SU-DHL-6 (cell line): ENCODE measurements at regions not wholly inside any gene's neighbourhood (a gene's known extent, or its start where the extent isn't known, plus 50 kb on each side); places are given as distances from the start of the nearest gene placed in this dataset.

Source experiments
- H2AFZ ChIP-seq: fragments of 200-600 bp; sonication (generic); 2 replicates; pipeline ENCODE4 v1.6.1; 2014; ENCODE audit warnings: low read depth, mild to moderate bottlenecking, moderate library complexity, mixed read lengths, antibody characterized with exemption, low read length; ENCODE audit not compliant: severe bottlenecking
- H3F3A ChIP-seq: fragments of 200-600 bp; shearing (Covaris generic); 2 replicates; pipeline ENCODE4 v1.6.0; 2016; ENCODE audit warnings: antibody characterized with exemption, mild to moderate bottlenecking; ENCODE audit not compliant: insufficient read depth
- H3K27ac ChIP-seq: fragments of 200-600 bp; sonication (generic); 2 replicates; pipeline ENCODE4 v1.5.1; 2016; ENCODE audit warnings: low read depth, mild to moderate bottlenecking, low read length, moderate library complexity, mixed read lengths
- H3K27me3 ChIP-seq: fragments of 200-600 bp; sonication (generic), shearing (Covaris generic); 2 replicates; pipeline ENCODE4 v1.6.0; 2014; ENCODE audit warnings: mild to moderate bottlenecking, low read length
- H3K36me3 ChIP-seq: fragments of 200-600 bp; sonication (generic); 2 replicates; pipeline ENCODE4 v1.6.1; 2014; ENCODE audit warnings: mild to moderate bottlenecking, low read length, mixed read lengths
- H3K4me2 ChIP-seq: fragments of 300-600, 200-600 bp; shearing (Covaris generic), sonication (generic); 2 replicates; pipeline ENCODE4 v1.6.0; 2014; ENCODE audit warnings: low read length, low read depth, mild to moderate bottlenecking; ENCODE audit not compliant: poor library complexity, severe bottlenecking
- H3K4me3 ChIP-seq: fragments of 200-600 bp; sonication (generic); 2 replicates; pipeline ENCODE4 v1.5.1; 2014; ENCODE audit warnings: antibody characterized with exemption, low read length, mild to moderate bottlenecking, mixed read lengths; ENCODE audit not compliant: insufficient read depth, poor library complexity, severe bottlenecking
- H3K79me2 ChIP-seq: fragments of 200-600 bp; sonication (generic); 2 replicates; pipeline ENCODE4 v1.6.1; 2014; ENCODE audit warnings: mild to moderate bottlenecking, low read length, moderate library complexity; ENCODE audit not compliant: insufficient read depth
- H3K9ac ChIP-seq: fragments of 200-600 bp; sonication (generic); 2 replicates; pipeline ENCODE4 v1.7.0; 2014; ENCODE audit warnings: mild to moderate bottlenecking, low read length
- H3K9me2 ChIP-seq: fragments of 200-600 bp; sonication (generic); replicated peaks from 2 replicates; pipeline ENCODE4 v1.6.1; 2014; ENCODE audit warnings: low read length; ENCODE audit not compliant: insufficient read depth
- H3K9me3 ChIP-seq: fragments of 200-600 bp; sonication (generic); 2 replicates; pipeline ENCODE4 v1.6.1; 2014; ENCODE audit warnings: low read length, mixed read lengths; ENCODE audit not compliant: insufficient read depth
- H4K20me1 ChIP-seq: fragments of 200-600 bp; sonication (generic); 2 replicates; pipeline ENCODE4 v1.6.1; 2014; ENCODE audit warnings: low read depth, mild to moderate bottlenecking, antibody characterized with exemption, low read length, moderate library complexity, mixed read lengths
- EZH2phosphoT487 ChIP-seq: fragments of 200-600 bp; sonication (generic), shearing (Covaris generic); conservative IDR thresholded peaks from 2 replicates; pipeline ENCODE4 v1.6.1; 2018; ENCODE audit warnings: mild to moderate bottlenecking, antibody characterized with exemption, low read length, moderate library complexity, mixed read lengths
- TF ChIP-seq, protein P1 (sequence below): fragments of 200-600 bp; sonication (generic); IDR thresholded peaks from one replicate; pipeline ENCODE4 v1.5.1; 2017; ENCODE audit warnings: antibody characterized with exemption, mild to moderate bottlenecking, low read length, moderate library complexity; ENCODE audit not compliant: insufficient read depth, poor library complexity, severe bottlenecking

DNA sequence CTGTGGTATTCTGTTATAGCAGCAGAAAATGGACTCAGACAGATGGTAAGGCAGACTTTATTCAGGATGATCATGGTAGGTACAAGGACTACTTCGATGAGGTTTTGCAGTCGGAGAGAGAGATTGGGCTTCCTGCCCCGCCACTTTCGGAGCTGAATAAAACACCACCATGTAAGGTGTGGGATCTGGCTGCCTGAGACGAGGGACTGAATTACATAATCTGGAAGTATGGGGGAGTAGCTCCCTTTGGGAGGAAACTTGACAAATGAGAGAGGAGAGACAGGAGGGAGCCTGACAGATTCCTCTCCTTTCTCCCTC, 255.5 kb upstream of the GATB start:
- Histone ChIP-seq H3F3A (no peaks in the 10 kb centered on the region), H3K9me3 (peaks cover 6% of the 10 kb centered on the region; the same call in 1 of the 2 replicates), H3K79me2 (no peaks in the 10 kb centered on the region), H3K4me3 (no peak overlapping the region), H2AFZ (no peak overlapping the region), H3K27me3 (no peaks in the 10 kb centered on the region), H4K20me1 (no peaks in the 10 kb centered on the region), H3K27ac (no peak overlapping the region), H3K9ac (no peak overlapping the region), H3K36me3 (no peaks in the 10 kb centered on the region), H3K4me2 (no peak overlapping the region), H3K9me2 (no peaks in the 10 kb centered on the region)
- TF ChIP-seq, protein P1, sequence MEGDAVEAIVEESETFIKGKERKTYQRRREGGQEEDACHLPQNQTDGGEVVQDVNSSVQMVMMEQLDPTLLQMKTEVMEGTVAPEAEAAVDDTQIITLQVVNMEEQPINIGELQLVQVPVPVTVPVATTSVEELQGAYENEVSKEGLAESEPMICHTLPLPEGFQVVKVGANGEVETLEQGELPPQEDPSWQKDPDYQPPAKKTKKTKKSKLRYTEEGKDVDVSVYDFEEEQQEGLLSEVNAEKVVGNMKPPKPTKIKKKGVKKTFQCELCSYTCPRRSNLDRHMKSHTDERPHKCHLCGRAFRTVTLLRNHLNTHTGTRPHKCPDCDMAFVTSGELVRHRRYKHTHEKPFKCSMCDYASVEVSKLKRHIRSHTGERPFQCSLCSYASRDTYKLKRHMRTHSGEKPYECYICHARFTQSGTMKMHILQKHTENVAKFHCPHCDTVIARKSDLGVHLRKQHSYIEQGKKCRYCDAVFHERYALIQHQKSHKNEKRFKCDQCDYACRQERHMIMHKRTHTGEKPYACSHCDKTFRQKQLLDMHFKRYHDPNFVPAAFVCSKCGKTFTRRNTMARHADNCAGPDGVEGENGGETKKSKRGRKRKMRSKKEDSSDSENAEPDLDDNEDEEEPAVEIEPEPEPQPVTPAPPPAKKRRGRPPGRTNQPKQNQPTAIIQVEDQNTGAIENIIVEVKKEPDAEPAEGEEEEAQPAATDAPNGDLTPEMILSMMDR: no peak
- TF ChIP-seq EZH2phosphoT487: no peak

DNA sequence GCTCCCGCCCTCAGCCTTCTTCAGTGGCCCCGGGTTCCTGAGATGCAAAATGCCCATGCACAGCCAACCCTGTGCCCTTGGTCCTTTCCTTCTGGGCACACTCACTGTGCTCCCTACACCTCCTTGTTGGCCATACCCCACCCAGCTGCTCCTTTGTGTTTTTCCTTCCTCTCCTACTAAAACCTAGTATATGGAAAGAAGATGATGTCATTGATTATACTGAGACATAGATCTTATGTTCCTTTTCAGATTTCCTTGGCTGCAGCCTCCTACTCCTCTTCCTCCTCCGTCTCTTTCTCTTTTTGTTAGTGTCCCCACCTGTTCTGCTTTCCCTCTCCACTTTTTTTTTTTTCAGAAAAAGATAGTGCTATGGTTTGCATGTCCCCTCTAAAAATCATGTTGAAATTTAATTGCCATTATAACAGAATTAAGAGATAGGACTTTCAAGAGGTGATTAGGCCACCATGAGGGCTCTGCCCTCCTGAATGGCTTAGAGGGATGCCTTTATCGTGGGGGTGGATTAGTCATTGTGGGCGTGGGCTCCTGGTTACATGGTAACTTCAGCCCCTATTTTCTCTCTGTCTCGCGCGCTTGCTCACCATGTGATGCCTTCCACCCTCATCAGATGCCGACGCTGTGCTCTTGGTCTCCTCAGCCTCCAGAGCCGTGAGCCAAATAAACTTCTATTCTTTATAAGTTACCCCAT, 254.9 kb upstream of the GATB start:
- Histone ChIP-seq H3K79me2 (no peaks in the 10 kb centered on the region), H4K20me1 (no peaks in the 10 kb centered on the region), H3K4me3 (no peak overlapping the region), H3K36me3 (no peaks in the 10 kb centered on the region), H3K9me2 (no peaks in the 10 kb centered on the region), H3K27me3 (no peaks in the 10 kb centered on the region), H3K4me2 (no peak overlapping the region), H3F3A (no peaks in the 10 kb centered on the region), H3K9me3 (peaks cover 6% of the 10 kb centered on the region; the same call in 1 of the 2 replicates), H2AFZ (no peak overlapping the region), H3K9ac (no peak overlapping the region), H3K27ac (no peak overlapping the region)
- TF ChIP-seq EZH2phosphoT487: no peak
- TF ChIP-seq, protein P1: no peak

DNA sequence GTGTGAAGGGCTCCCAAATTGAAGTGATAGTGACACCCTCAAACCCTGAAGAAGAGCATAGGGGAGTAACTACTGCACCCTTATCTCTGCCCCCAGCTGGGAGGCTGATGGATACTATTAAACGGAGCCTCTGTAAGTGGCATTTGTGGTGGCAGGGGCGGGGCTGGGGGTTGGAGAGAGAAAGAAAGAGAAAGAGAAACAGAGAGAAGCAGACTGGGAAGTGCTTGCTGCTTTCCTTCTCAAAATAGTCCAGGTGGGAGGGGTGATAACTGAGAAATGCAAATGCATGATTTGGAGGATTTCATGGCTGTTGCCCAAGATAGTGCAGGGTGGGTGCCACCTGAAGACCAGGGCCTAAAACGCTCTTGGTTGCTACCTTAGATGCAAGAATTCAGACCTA, 253.5 kb upstream of the GATB start:
- H3K4me2 ChIP-seq: no peak overlapping the region
- no peak overlapping the region for H3K9ac ChIP-seq
- H2AFZ ChIP-seq: no peak overlapping the region

More for the DNA sequence above, 253.5 kb upstream of the GATB start:
- Histone ChIP-seq H3K27me3 (no peaks in the 10 kb centered on the region), H4K20me1 (no peaks in the 10 kb centered on the region), H3K9me3 (peaks cover 6% of the 10 kb centered on the region; the same call in 1 of the 2 replicates), H3F3A (no peaks in the 10 kb centered on the region), H3K4me3 (no peak overlapping the region), H3K27ac (no peak overlapping the region), H3K9me2 (no peaks in the 10 kb centered on the region), H3K36me3 (no peaks in the 10 kb centered on the region), H3K79me2 (no peaks in the 10 kb centered on the region)
- no peak for TF ChIP-seq EZH2phosphoT487
- TF ChIP-seq, protein P1: no peak
